ENCODE measurements at regions not wholly inside any gene's neighbourhood (a gene's known extent, or its start where the extent isn't known, plus 50 kb on each side); places are given as distances from the start of the nearest gene placed in this dataset.
"Not testable (repeated sequence)": the region's sequence is repeated elsewhere in the genome, so short reads cannot be mapped to it uniquely, and the experiment has no call there.

GRCh38 chr16:87038528-87038927 lies 278.7 kb downstream of the C16orf95 start:
- TF ChIP-seq CTCF (conservative IDR thresholded peaks at IDR 0.05; ENCODE audit: low read depth, low read length); EZH2 (IDR thresholded peaks at IDR 0.05; ENCODE audit: borderline replicate concordance, low read depth, low read length, poor library complexity, severe bottlenecking): not testable (repeated sequence)
